WTC11 (cell line): ENCODE measurements at regions not wholly inside any gene's neighbourhood (a gene's known extent, or its start where the extent isn't known, plus 50 kb on each side); places are given as distances from the start of the nearest gene placed in this dataset.

Experiments used
- ATAC-seq: fragments of 200-7000 bp; cut with Tn5 transposase; 2 replicates; pipeline ENCODE4 v1.10.0; 2021; ENCODE audit warnings: mild to moderate bottlenecking, moderate library complexity
- CTCF ChIA-PET: fragments of 300-600 bp; sonication (Branson Sonifier 250); formaldehyde crosslinking; loops from one replicate; lab custom pipeline; 2021; ENCODE audit warnings: antibody characterized with exemption; lab: Charles Lee
- POLR2A ChIA-PET: fragments of 350-600 bp; sonication (Branson Sonifier 250); formaldehyde crosslinking; loops from one replicate; lab custom pipeline; 2021; ENCODE audit warnings: antibody characterized with exemption; lab: Charles Lee
- DNase-seq: peaks from one replicate; pipeline ENCODE4 v3.0.0; 2021; ENCODE audit warnings: low spot score
- H3K27ac Mint-ChIP-seq: 2 replicates; pipeline ENCODE4 v1.8.0; 2021; ENCODE audit warnings: mixed read lengths
- H3K27me3 Mint-ChIP-seq: 2 replicates; pipeline ENCODE4 v1.8.0; 2021; ENCODE audit warnings: low read depth, mild to moderate bottlenecking, moderate library complexity, mixed read lengths
- H3K36me3 Mint-ChIP-seq: 2 replicates; pipeline ENCODE4 v1.8.0; 2021; ENCODE audit warnings: mixed read lengths
- H3K4me1 Mint-ChIP-seq: 2 replicates; pipeline ENCODE4 v1.8.0; 2022; ENCODE audit warnings: mixed read lengths
- H3K4me3 Mint-ChIP-seq: 2 replicates; pipeline ENCODE4 v1.8.0; 2021; ENCODE audit warnings: mild to moderate bottlenecking, moderate library complexity, mixed read lengths
- H3K9me3 Mint-ChIP-seq: 2 replicates; pipeline ENCODE4 v1.8.0; 2021; ENCODE audit warnings: mixed read lengths
- AFF4 ChIP-seq: sonication (generic); formaldehyde crosslinking; IDR thresholded peaks from 2 replicates; pipeline ENCODE4 v1.8.1; 2023; ENCODE audit warnings: mild to moderate bottlenecking, missing genetic modification reagents, borderline replicate concordance
- ARID4B ChIP-seq: sonication (generic); formaldehyde crosslinking; IDR thresholded peaks from 2 replicates; pipeline ENCODE4 v1.8.0; 2023; ENCODE audit warnings: missing genetic modification reagents, mild to moderate bottlenecking, borderline replicate concordance
- CREB1 ChIP-seq: sonication (generic); formaldehyde crosslinking; IDR thresholded peaks from 2 replicates; pipeline ENCODE4 v1.8.0; 2023; ENCODE audit warnings: mild to moderate bottlenecking, missing genetic modification reagents
- MXD4 ChIP-seq: fragments of 250-450 bp; sonication (Bioruptor Pico); IDR thresholded peaks from 2 replicates; pipeline ENCODE4 v1.8.0; 2021; ENCODE audit warnings: mild to moderate bottlenecking, moderate library complexity, borderline replicate concordance
- PRDM15 ChIP-seq: sonication (generic); formaldehyde crosslinking; IDR thresholded peaks from 2 replicates; pipeline ENCODE4 v1.8.0; 2022; ENCODE audit warnings: missing genetic modification reagents
- RORB ChIP-seq: fragments of 250-450 bp; sonication (Bioruptor Pico); IDR thresholded peaks from 2 replicates; pipeline ENCODE4 v1.9.0; 2021; ENCODE audit warnings: mild to moderate bottlenecking
- ZNF138 ChIP-seq: sonication (generic); formaldehyde crosslinking; conservative IDR thresholded peaks from 2 replicates; pipeline ENCODE4 v1.8.1; 2022; ENCODE audit warnings: mild to moderate bottlenecking, moderate library complexity, missing genetic modification reagents
- ZNF232 ChIP-seq: sonication (generic); formaldehyde crosslinking; IDR thresholded peaks from 2 replicates; pipeline ENCODE4 v1.8.0; 2022; ENCODE audit warnings: mild to moderate bottlenecking, missing genetic modification reagents
- ZNF317 ChIP-seq: sonication (generic); formaldehyde crosslinking; IDR thresholded peaks from 2 replicates; pipeline ENCODE4 v1.8.1; 2023; ENCODE audit warnings: low read depth, mild to moderate bottlenecking, moderate library complexity, missing genetic modification reagents, borderline replicate concordance
- TF ChIP-seq, protein P1 (sequence below): fragments of 250-450 bp; sonication (Bioruptor Pico); conservative IDR thresholded peaks from 2 replicates; pipeline ENCODE4 v1.9.0; 2021; ENCODE audit warnings: mild to moderate bottlenecking

DNA sequence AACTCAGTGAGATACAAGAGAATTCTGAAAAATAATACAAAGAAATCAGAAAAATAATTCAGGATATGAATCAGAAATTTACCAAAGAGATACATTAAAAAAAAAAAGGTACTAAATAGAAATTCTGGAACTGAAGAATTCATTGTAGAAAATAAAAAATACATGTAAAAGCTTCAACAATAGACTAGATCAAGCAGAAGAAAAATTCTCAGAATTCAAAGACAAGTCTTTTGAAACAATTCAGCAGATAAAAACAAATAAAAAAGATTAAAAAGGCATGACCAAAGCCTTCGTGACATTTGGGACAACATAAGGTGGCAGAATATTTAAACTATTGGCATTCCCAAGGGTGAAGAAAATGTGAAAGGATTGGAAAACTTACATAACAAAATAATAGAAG is 133.1 kb upstream of the CNOT2 start (continued):
- no peak for TF ChIP-seq AFF4 (CRISPR knock-in tag)
- TF ChIP-seq CREB1 (CRISPR knock-in tag) = no peak
- TF ChIP-seq ZNF232 = no peak
- TF ChIP-seq ZNF317 (CRISPR knock-in tag) = no peak
- no peak for TF ChIP-seq ARID4B
- TF ChIP-seq MXD4 = no peak
- no peak for TF ChIP-seq PRDM15 (CRISPR knock-in tag)

DNA sequence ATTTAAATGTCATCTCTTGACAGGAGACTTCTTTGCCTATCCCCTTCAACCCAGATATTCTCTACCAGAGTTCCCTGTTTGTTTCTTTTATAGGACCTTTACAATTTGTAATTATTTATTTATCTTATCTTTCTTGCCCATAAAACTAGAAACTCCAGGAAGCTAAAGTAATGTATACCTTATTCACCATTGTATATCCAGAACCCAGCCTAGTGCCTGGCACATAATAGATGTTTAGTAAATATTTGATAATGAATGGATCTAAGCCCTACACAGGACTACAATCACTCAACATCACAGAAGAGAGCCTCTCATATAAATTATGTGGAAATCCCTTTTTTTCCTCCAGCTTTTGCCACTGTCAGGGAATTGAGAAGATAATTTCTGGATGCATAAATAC is 125.6 kb upstream of the CNOT2 start:
- ATAC-seq = no peak
- Mint-ChIP-seq H3K27ac (no peak overlapping the region), H3K9me3 (peaks cover 24% of the 10 kb centered on the region), H3K4me1 (no peaks in the 10 kb centered on the region), H3K27me3 (no peaks in the 10 kb centered on the region), H3K36me3 (peaks cover 9% of the 10 kb centered on the region), H3K4me3 (no peak overlapping the region)
- CTCF ChIA-PET = no interaction called here
- POLR2A ChIA-PET = no interaction called here
- TF ChIP-seq, protein P1, sequence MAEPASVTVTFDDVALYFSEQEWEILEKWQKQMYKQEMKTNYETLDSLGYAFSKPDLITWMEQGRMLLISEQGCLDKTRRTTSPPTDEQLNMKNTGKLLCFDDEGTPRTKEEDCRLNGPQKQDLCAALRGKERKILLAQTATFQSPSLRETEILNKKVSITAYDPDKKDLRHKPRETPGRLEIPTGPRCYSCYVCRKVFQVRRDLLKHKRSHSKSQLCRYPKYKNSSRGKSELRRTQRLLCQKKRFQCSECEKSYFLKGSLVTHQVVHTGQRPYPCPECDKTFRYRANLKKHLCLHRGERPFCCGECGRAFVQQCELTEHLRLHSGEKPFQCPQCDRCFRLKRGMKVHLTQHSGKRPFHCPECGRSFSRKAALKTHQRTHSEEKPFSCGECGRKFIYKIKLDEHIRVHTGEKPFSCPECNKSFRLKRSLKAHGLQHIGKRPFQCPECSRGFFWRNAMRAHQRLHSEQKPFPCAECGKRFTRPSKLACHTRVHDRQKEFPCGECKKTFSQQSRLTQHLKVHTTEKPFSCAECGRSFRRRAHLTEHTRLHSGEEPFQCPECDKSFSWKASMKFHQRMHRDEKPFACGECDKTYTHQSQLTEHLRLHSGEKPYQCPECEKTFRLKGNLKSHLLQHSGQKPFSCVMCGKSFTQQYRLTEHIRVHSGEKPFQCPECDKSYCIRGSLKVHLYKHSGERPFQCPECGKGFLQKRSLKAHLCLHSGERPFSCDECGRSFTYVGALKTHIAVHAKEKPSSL (CRISPR knock-in tag) = no peak
- TF ChIP-seq RORB (CRISPR knock-in tag) (no peak), ZNF138 (no peak), PRDM15 (CRISPR knock-in tag) (no peak)
- DNase-seq = no peak
